Suprapubic skin (tissue), 4 donors: ENCODE measurements at regions not wholly inside any gene's neighbourhood (a gene's known extent, or its start where the extent isn't known, plus 50 kb on each side); places are given as distances from the start of the nearest gene placed in this dataset.

Experiments
- DNase-seq, 2 donors: peaks; one replicate each; pipeline ENCODE4 v3.0.0-alpha.2; 2019; ENCODE audit warnings: low spot score in 2 of 2
- H3K27ac ChIP-seq: fragments of 200-600 bp; sonication (generic); one replicate; pipeline ENCODE4 v1.5.1; 2019
- H3K27me3 ChIP-seq: fragments of 200-600 bp; sonication (generic); one replicate; pipeline ENCODE4 v1.5.1; 2019
- H3K36me3 ChIP-seq: fragments of 200-600 bp; sonication (generic); one replicate; pipeline ENCODE4 v1.5.1; 2019
- H3K4me1 ChIP-seq: fragments of 200-600 bp; sonication (generic); one replicate; pipeline ENCODE4 v1.5.1; 2019
- H3K4me3 ChIP-seq: fragments of 200-600 bp; sonication (generic); one replicate; pipeline ENCODE4 v1.5.1; 2019; ENCODE audit warnings: mild to moderate bottlenecking
- H3K9me3 ChIP-seq: fragments of 200-600 bp; sonication (generic); one replicate; pipeline ENCODE4 v1.5.1; 2019
- CTCF ChIP-seq, 2 donors: fragments of 200-600 bp in 1 of 2; fragments of 450-650 bp in 1 of 2; sonication (generic) in 1 of 2; IDR thresholded peaks; one replicate each; pipeline ENCODE4 v1.5.1; 2016 to 2019; ENCODE audit warnings: antibody characterized with exemption in 2 of 2, mild to moderate bottlenecking in 1 of 2, moderate library complexity in 1 of 2
- EP300 ChIP-seq: sonication (generic); formaldehyde crosslinking; IDR thresholded peaks from one replicate; pipeline ENCODE4 v1.6.1; 2017; ENCODE audit warnings: antibody characterized with exemption
- POLR2A ChIP-seq, 2 donors: fragments of 450-650 bp; IDR thresholded peaks; one replicate each; pipeline ENCODE4 v1.6.1; 2017; ENCODE audit warnings: antibody characterized with exemption in 2 of 2, mild to moderate bottlenecking in 2 of 2, moderate library complexity in 2 of 2
- POLR2AphosphoS5 ChIP-seq, 3 donors: sonication (generic); formaldehyde crosslinking; IDR thresholded peaks; one replicate each; pipeline ENCODE4 v1.6.1; 2017; ENCODE audit warnings: antibody characterized with exemption in 3 of 3
- WGBS: methylation state at CpG from one replicate; pipeline ENCODE4 v1.1.5; 2018; 5-methylcytosine and 5-hydroxymethylcytosine counted together

- H3K27ac ChIP-seq: no peak overlapping the region
- H3K4me3 ChIP-seq: no peak overlapping the region
- TF ChIP-seq EP300: no peak
- no peak for TF ChIP-seq POLR2A (IDR thresholded peaks at IDR 0.05)
- no peak for TF ChIP-seq POLR2AphosphoS5 (IDR thresholded peaks at IDR 0.05)
- no peak for TF ChIP-seq CTCF (IDR thresholded peaks at IDR 0.05)
- 93% methylated on average over 9 of the region's 12 CpGs for WGBS
- no peaks in the 10 kb centered on the region for H3K4me1 ChIP-seq
- no peaks in the 10 kb centered on the region for H3K9me3 ChIP-seq
- no peaks in the 10 kb centered on the region for H3K36me3 ChIP-seq
- DNase-seq: no peak
- H3K27me3 ChIP-seq: peaks cover 10% of the 10 kb centered on the region
These were observed 519.0 kb downstream of the NPHP4 start for GRCh38 chr1:5473268-5473667.

GRCh38 chr1:5466487-5466886 lies 525.7 kb downstream of the NPHP4 start:
- no peak for TF ChIP-seq POLR2AphosphoS5 (IDR thresholded peaks at IDR 0.05)
- no peak for TF ChIP-seq CTCF (IDR thresholded peaks at IDR 0.05)
- no peak for TF ChIP-seq POLR2A (IDR thresholded peaks at IDR 0.05)
- TF ChIP-seq EP300: no peak
- 39% methylated on average over 3 of the region's 3 CpGs for WGBS

GRCh38 chr1:5465281-5465711 lies 526.9 kb downstream of the NPHP4 start:
- Histone ChIP-seq H3K27ac (no peak overlapping the region), H3K4me1 (no peaks in the 10 kb centered on the region), H3K36me3 (no peaks in the 10 kb centered on the region), H3K27me3 (peaks cover 14% of the 10 kb centered on the region), H3K9me3 (no peaks in the 10 kb centered on the region), H3K4me3 (no peak overlapping the region)
- TF ChIP-seq EP300 (no peak), POLR2A (IDR thresholded peaks at IDR 0.05) (no peak), CTCF (IDR thresholded peaks at IDR 0.05) (no peak)
- WGBS: 63% methylated on average over 7 of the region's 7 CpGs
- no peak for DNase-seq

More at GRCh38 chr1:5466487-5466886, 525.7 kb downstream of the NPHP4 start:
- DNase-seq: no peak
- no peaks in the 10 kb centered on the region for H3K4me1 ChIP-seq
- peaks cover 13% of the 10 kb centered on the region for H3K27me3 ChIP-seq
- no peaks in the 10 kb centered on the region for H3K9me3 ChIP-seq
- no peak overlapping the region for H3K4me3 ChIP-seq
- no peak overlapping the region for H3K27ac ChIP-seq
- no peaks in the 10 kb centered on the region for H3K36me3 ChIP-seq

GRCh38 chr1:5464366-5464765 lies 527.9 kb downstream of the NPHP4 start:
- Histone ChIP-seq H3K27ac (no peak overlapping the region), H3K36me3 (no peaks in the 10 kb centered on the region), H3K4me1 (no peaks in the 10 kb centered on the region), H3K27me3 (peaks cover 12% of the 10 kb centered on the region), H3K4me3 (no peak overlapping the region), H3K9me3 (no peaks in the 10 kb centered on the region)
- 78% methylated on average over 11 of the region's 11 CpGs for WGBS
- DNase-seq: no peak
- no peak for TF ChIP-seq EP300
- TF ChIP-seq POLR2A (IDR thresholded peaks at IDR 0.05): no peak
- no peak for TF ChIP-seq CTCF (IDR thresholded peaks at IDR 0.05)
- TF ChIP-seq POLR2AphosphoS5 (IDR thresholded peaks at IDR 0.05): no peak

- DNase-seq: no peak
- H3K9me3 ChIP-seq: no peaks in the 10 kb centered on the region
- H3K36me3 ChIP-seq: no peaks in the 10 kb centered on the region
- no peaks in the 10 kb centered on the region for H3K4me1 ChIP-seq
- TF ChIP-seq POLR2A (IDR thresholded peaks at IDR 0.05) (no peak), CTCF (IDR thresholded peaks at IDR 0.05) (no peak), POLR2AphosphoS5 (IDR thresholded peaks at IDR 0.05) (no peak), EP300 (no peak)
- H3K4me3 ChIP-seq: no peak overlapping the region
- WGBS: 68% methylated on average over 5 of the region's 5 CpGs
- no peak overlapping the region for H3K27ac ChIP-seq
- H3K27me3 ChIP-seq: peaks cover 23% of the 10 kb centered on the region
These were observed 531.3 kb downstream of the NPHP4 start for GRCh38 chr1:5460974-5461373.
